Forelimb muscle (tissue), 1 donor: ENCODE measurements at regions not wholly inside any gene's neighbourhood (a gene's known extent, or its start where the extent isn't known, plus 50 kb on each side); places are given as distances from the start of the nearest gene placed in this dataset.

Experiments
- DNase-seq: peaks from one replicate; pipeline ENCODE4 v3.0.0-alpha.2; 2013; ENCODE audit warnings: low read depth

GRCh38 chr4:35644591-35644990 lies 599.7 kb downstream of the ARAP2 start:
- no peak for DNase-seq

GRCh38 chr4:35649011-35649410 lies 595.3 kb downstream of the ARAP2 start:
- no peak for DNase-seq

- no peak for DNase-seq
These were observed 594.5 kb downstream of the ARAP2 start for GRCh38 chr4:35649778-35650177.

- DNase-seq, result no peak
These were observed 592.1 kb downstream of the ARAP2 start for GRCh38 chr4:35652197-35652596.

- no peak for DNase-seq
These were observed 590.9 kb downstream of the ARAP2 start for GRCh38 chr4:35653451-35653850.

GRCh38 chr4:35673137-35673536 lies 571.2 kb downstream of the ARAP2 start:
- DNase-seq, result no peak

GRCh38 chr4:35684755-35685154 lies 559.6 kb downstream of the ARAP2 start:
- no peak for DNase-seq

- DNase-seq, result no peak
These were observed 554.4 kb downstream of the ARAP2 start for GRCh38 chr4:35689870-35690269.

- no peak for DNase-seq
These were observed 554.0 kb downstream of the ARAP2 start for GRCh38 chr4:35690271-35690670.

GRCh38 chr4:35695003-35695402 lies 549.3 kb downstream of the ARAP2 start:
- no peak for DNase-seq

- no peak for DNase-seq
These were observed 548.9 kb downstream of the ARAP2 start for GRCh38 chr4:35695421-35695820.

GRCh38 chr4:35697210-35697736 lies 547.0 kb downstream of the ARAP2 start:
- DNase-seq, result no peak

- DNase-seq, result no peak
These were observed 543.7 kb downstream of the ARAP2 start for GRCh38 chr4:35700663-35701062.

GRCh38 chr4:35709080-35709479 lies 535.2 kb downstream of the ARAP2 start:
- DNase-seq, result no peak

- DNase-seq, result no peak
These were observed 534.0 kb downstream of the ARAP2 start for GRCh38 chr4:35710343-35710742.

- no peak for DNase-seq
These were observed 533.2 kb downstream of the ARAP2 start for GRCh38 chr4:35711127-35711526.

GRCh38 chr4:35723973-35724372 lies 520.3 kb downstream of the ARAP2 start:
- DNase-seq, result no peak

GRCh38 chr4:35725131-35725530 lies 519.2 kb downstream of the ARAP2 start:
- DNase-seq, result no peak

- DNase-seq, result no peak
These were observed 513.9 kb downstream of the ARAP2 start for GRCh38 chr4:35730414-35730813.

GRCh38 chr4:35734381-35735098 lies 509.8 kb downstream of the ARAP2 start:
- DNase-seq, result no peak

GRCh38 chr4:35739308-35739707 lies 505.0 kb downstream of the ARAP2 start:
- DNase-seq, result no peak

- DNase-seq, result no peak
These were observed 490.3 kb downstream of the ARAP2 start for GRCh38 chr4:35754047-35754446.

- DNase-seq, result peak; percentile 32
These were observed 486.5 kb downstream of the ARAP2 start for GRCh38 chr4:35757836-35758235.

GRCh38 chr4:35760807-35761206 lies 483.5 kb downstream of the ARAP2 start:
- DNase-seq, result no peak
